Liver (tissue), 7 donors: ENCODE measurements at regions not wholly inside any gene's neighbourhood (a gene's known extent, or its start where the extent isn't known, plus 50 kb on each side); places are given as distances from the start of the nearest gene placed in this dataset.

ENCODE experiments used
- DNase-seq: peaks from one replicate; pipeline ENCODE4 v3.0.0-alpha.2; 2017; ENCODE audit warnings: low spot score
- H3K27ac ChIP-seq, 2 donors: one replicate each; pipeline ENCODE4 v1.7.0; 2013; ENCODE audit warnings: inconsistent platforms in 2 of 2, low read length in 2 of 2, control low read depth in 1 of 2, low read depth in 1 of 2, mild to moderate bottlenecking in 1 of 2
- H3K27me3 ChIP-seq, 4 donors: one replicate each; pipeline versions ENCODE4 v1.6.1 to v1.7.0; 2013; ENCODE audit warnings: low read length in 3 of 4, inconsistent platforms in 1 of 4, mild to moderate bottlenecking in 1 of 4, moderate library complexity in 1 of 4; ENCODE audit not compliant: control insufficient read depth in 4 of 4, insufficient read depth in 4 of 4
- H3K36me3 ChIP-seq, 4 donors: one replicate each; pipeline versions ENCODE4 v1.6.1 to v1.7.0; 2013; ENCODE audit warnings: low read length in 3 of 4, mild to moderate bottlenecking in 3 of 4, low read depth in 1 of 4, moderate library complexity in 1 of 4; ENCODE audit not compliant: control insufficient read depth in 4 of 4, insufficient read depth in 3 of 4
- H3K4me1 ChIP-seq, 4 donors: one replicate each; pipeline versions ENCODE4 v1.6.1 to v1.7.0; 2013; ENCODE audit warnings: low read length in 3 of 4, mild to moderate bottlenecking in 3 of 4, moderate library complexity in 1 of 4; ENCODE audit not compliant: control insufficient read depth in 4 of 4, insufficient read depth in 4 of 4
- H3K4me3 ChIP-seq, 3 donors: one replicate each; pipeline versions ENCODE4 v1.6.1 to v1.7.0; 2013; ENCODE audit warnings: low read length in 3 of 3, control low read depth in 1 of 3, low read depth in 1 of 3, mild to moderate bottlenecking in 1 of 3
- H3K9ac ChIP-seq, 2 donors: one replicate each; pipeline ENCODE4 v1.7.0; 2013; ENCODE audit warnings: low read length in 2 of 2, mild to moderate bottlenecking in 2 of 2, moderate library complexity in 2 of 2, control low read depth in 1 of 2, low read depth in 1 of 2
- H3K9me3 ChIP-seq, 4 donors: one replicate each; pipeline versions ENCODE4 v1.6.1 to v1.7.0; 2013; ENCODE audit warnings: low read length in 3 of 4; ENCODE audit not compliant: control insufficient read depth in 4 of 4
- ATF3 ChIP-seq: IDR thresholded peaks from 2 replicates; pipeline ENCODE4 v1.6.1; 2016; ENCODE audit warnings: antibody characterized with exemption
- EGR1 ChIP-seq, 2 donors: IDR thresholded peaks; 2 replicates each; pipeline ENCODE4 v1.6.1; 2016 to 2018; ENCODE audit warnings: antibody characterized with exemption in 2 of 2, low read depth in 2 of 2
- FOXA1 ChIP-seq: IDR thresholded peaks from 2 replicates; pipeline ENCODE4 v1.6.1; 2016; ENCODE audit warnings: antibody characterized with exemption
- FOXA2 ChIP-seq: IDR thresholded peaks from 2 replicates; pipeline ENCODE4 v1.6.1; 2016; ENCODE audit warnings: antibody characterized with exemption
- GABPA ChIP-seq, 2 donors: IDR thresholded peaks in 1 of 2; conservative IDR thresholded peaks in 1 of 2; 2 replicates each; pipeline ENCODE4 v1.6.1; 2016; ENCODE audit warnings: antibody characterized with exemption in 2 of 2, mild to moderate bottlenecking in 1 of 2, moderate library complexity in 1 of 2
- HNF4A ChIP-seq, 2 donors: conservative IDR thresholded peaks; 2 replicates each; pipeline ENCODE4 v1.6.1; 2016; ENCODE audit warnings: antibody characterized with exemption in 2 of 2, mild to moderate bottlenecking in 2 of 2
- HNF4G ChIP-seq: IDR thresholded peaks from 2 replicates; pipeline ENCODE4 v1.6.1; 2016; ENCODE audit warnings: antibody characterized with exemption
- JUND ChIP-seq, 2 donors: IDR thresholded peaks; 2 replicates each; pipeline ENCODE4 v1.6.1; 2016; ENCODE audit warnings: antibody characterized with exemption in 2 of 2
- MAX ChIP-seq: IDR thresholded peaks from 2 replicates; pipeline ENCODE4 v1.6.1; 2016; ENCODE audit warnings: antibody characterized with exemption
- NR2F2 ChIP-seq: IDR thresholded peaks from 2 replicates; pipeline ENCODE4 v1.6.1; 2016; ENCODE audit warnings: antibody characterized with exemption
- RAD21 ChIP-seq, 2 donors: IDR thresholded peaks; 2 replicates each; pipeline ENCODE4 v1.6.1; 2016; ENCODE audit warnings: antibody characterized with exemption in 2 of 2, mild to moderate bottlenecking in 2 of 2
- REST ChIP-seq: IDR thresholded peaks from 2 replicates; pipeline ENCODE4 v1.6.1; 2016; ENCODE audit warnings: antibody characterized with exemption, mild to moderate bottlenecking
- RXRA ChIP-seq, 2 donors: IDR thresholded peaks; 2 replicates each; pipeline ENCODE4 v1.6.1; 2017 to 2018; ENCODE audit warnings: antibody characterized with exemption in 2 of 2, mild to moderate bottlenecking in 1 of 2
- SP1 ChIP-seq: IDR thresholded peaks from 2 replicates; pipeline ENCODE4 v1.6.1; 2018; ENCODE audit warnings: antibody characterized with exemption, mild to moderate bottlenecking
- TAF1 ChIP-seq: conservative IDR thresholded peaks from 2 replicates; pipeline ENCODE4 v1.6.1; 2016; ENCODE audit warnings: antibody characterized with exemption, mild to moderate bottlenecking
- YY1 ChIP-seq: IDR thresholded peaks from 2 replicates; pipeline ENCODE4 v1.6.1; 2016; ENCODE audit warnings: antibody characterized with exemption, mild to moderate bottlenecking
- TF ChIP-seq, protein P1 (sequence below): fragments of 150-350 bp; IDR thresholded peaks from 2 replicates; pipeline ENCODE4 v1.5.1; 2017; ENCODE audit warnings: improper control_type of control experiment, low read depth, low read length; ENCODE audit not compliant: missing input control
- TF ChIP-seq, protein P2 (sequence below): IDR thresholded peaks from 2 replicates; pipeline ENCODE4 v1.6.1; 2016; ENCODE audit warnings: antibody characterized with exemption
- donor health status: healthy.
- donor health status: healthy.
- donor health status: healthy.
- donor health status: healthy.

GRCh38 chr9:109939698-109940342 lies 159.8 kb downstream of the PALM2AKAP2 start:
- no peak overlapping the region for H3K4me3 ChIP-seq
- peaks cover 0 to 9% (median 6%) of the 10 kb centered on the region in 4 donors for H3K4me1 ChIP-seq
- peak in 1 of 2 donors; percentile 37 for TF ChIP-seq RAD21 (IDR thresholded peaks at IDR 0.05)
- peak; percentile 23 for TF ChIP-seq NR2F2
- TF ChIP-seq, protein P1, sequence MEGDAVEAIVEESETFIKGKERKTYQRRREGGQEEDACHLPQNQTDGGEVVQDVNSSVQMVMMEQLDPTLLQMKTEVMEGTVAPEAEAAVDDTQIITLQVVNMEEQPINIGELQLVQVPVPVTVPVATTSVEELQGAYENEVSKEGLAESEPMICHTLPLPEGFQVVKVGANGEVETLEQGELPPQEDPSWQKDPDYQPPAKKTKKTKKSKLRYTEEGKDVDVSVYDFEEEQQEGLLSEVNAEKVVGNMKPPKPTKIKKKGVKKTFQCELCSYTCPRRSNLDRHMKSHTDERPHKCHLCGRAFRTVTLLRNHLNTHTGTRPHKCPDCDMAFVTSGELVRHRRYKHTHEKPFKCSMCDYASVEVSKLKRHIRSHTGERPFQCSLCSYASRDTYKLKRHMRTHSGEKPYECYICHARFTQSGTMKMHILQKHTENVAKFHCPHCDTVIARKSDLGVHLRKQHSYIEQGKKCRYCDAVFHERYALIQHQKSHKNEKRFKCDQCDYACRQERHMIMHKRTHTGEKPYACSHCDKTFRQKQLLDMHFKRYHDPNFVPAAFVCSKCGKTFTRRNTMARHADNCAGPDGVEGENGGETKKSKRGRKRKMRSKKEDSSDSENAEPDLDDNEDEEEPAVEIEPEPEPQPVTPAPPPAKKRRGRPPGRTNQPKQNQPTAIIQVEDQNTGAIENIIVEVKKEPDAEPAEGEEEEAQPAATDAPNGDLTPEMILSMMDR = no peak
- TF ChIP-seq FOXA2 = peak; percentile 22
- TF ChIP-seq GABPA (IDR thresholded peaks at IDR 0.05 in 1 of 2, conservative IDR thresholded peaks at IDR 0.05 in 1 of 2) = no peak
- no peak for TF ChIP-seq HNF4G
- TF ChIP-seq FOXA1 = no peak
- TF ChIP-seq REST = peak; percentile 26
- peak; percentile 76 for TF ChIP-seq YY1
- TF ChIP-seq EGR1 (IDR thresholded peaks at IDR 0.05; ENCODE audit: low read depth in 2 of 2) = peak; percentile 44 to 45
- TF ChIP-seq SP1 = peak; percentile 75
- TF ChIP-seq ATF3 = peak; percentile 91
- peak; percentile 57 to 65 for TF ChIP-seq RXRA (IDR thresholded peaks at IDR 0.05)
- TF ChIP-seq, protein P2, sequence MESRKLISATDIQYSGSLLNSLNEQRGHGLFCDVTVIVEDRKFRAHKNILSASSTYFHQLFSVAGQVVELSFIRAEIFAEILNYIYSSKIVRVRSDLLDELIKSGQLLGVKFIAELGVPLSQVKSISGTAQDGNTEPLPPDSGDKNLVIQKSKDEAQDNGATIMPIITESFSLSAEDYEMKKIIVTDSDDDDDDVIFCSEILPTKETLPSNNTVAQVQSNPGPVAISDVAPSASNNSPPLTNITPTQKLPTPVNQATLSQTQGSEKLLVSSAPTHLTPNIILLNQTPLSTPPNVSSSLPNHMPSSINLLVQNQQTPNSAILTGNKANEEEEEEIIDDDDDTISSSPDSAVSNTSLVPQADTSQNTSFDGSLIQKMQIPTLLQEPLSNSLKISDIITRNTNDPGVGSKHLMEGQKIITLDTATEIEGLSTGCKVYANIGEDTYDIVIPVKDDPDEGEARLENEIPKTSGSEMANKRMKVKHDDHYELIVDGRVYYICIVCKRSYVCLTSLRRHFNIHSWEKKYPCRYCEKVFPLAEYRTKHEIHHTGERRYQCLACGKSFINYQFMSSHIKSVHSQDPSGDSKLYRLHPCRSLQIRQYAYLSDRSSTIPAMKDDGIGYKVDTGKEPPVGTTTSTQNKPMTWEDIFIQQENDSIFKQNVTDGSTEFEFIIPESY = peak; percentile 47
- TF ChIP-seq TAF1 = no peak
- TF ChIP-seq HNF4A (conservative IDR thresholded peaks at IDR 0.05) = peak; percentile 59 to 61
- peak; percentile 90 to 98 for TF ChIP-seq JUND (IDR thresholded peaks at IDR 0.05)
- TF ChIP-seq MAX = no peak
- no peak for DNase-seq
- H3K27ac ChIP-seq = peak overlapping the region; percentile 18 to 47
- H3K9me3 ChIP-seq = no peaks in the 10 kb centered on the region
- H3K36me3 ChIP-seq = peaks cover 0 to 15% (median 5%) of the 10 kb centered on the region in 4 donors
- no peak overlapping the region for H3K9ac ChIP-seq
- H3K27me3 ChIP-seq = no peaks in the 10 kb centered on the region
